GM19351 (cell line): ENCODE measurements at regions not wholly inside any gene's neighbourhood (a gene's known extent, or its start where the extent isn't known, plus 50 kb on each side); places are given as distances from the start of the nearest gene placed in this dataset.

Experiments used
- ATAC-seq: cut with Tn5 transposase; IDR thresholded peaks from one replicate; pipeline ENCODE4 v1.9.1; 2021; ENCODE audit warnings: mild to moderate bottlenecking, moderate library complexity; ENCODE audit not compliant: unreplicated experiment

- ATAC-seq, result no peak
These were observed 621.4 kb downstream of the DIAPH3 start for GRCh38 chr13:59542303-59542702.

GRCh38 chr13:59543418-59543817 is 620.3 kb downstream of the DIAPH3 start:
- no peak for ATAC-seq

- ATAC-seq, result no peak
These were observed 618.7 kb downstream of the DIAPH3 start for GRCh38 chr13:59545007-59545406.

GRCh38 chr13:59546178-59546577 is 617.5 kb downstream of the DIAPH3 start:
- ATAC-seq, result no peak

GRCh38 chr13:59547950-59548349 is 615.8 kb downstream of the DIAPH3 start:
- no peak for ATAC-seq

GRCh38 chr13:59562924-59563323 is 600.8 kb downstream of the DIAPH3 start:
- ATAC-seq, result no peak

- ATAC-seq, result no peak
These were observed 597.2 kb downstream of the DIAPH3 start for GRCh38 chr13:59566561-59566960.

- no peak for ATAC-seq
These were observed 595.4 kb downstream of the DIAPH3 start for GRCh38 chr13:59568306-59568705.

GRCh38 chr13:59570204-59570603 is 593.5 kb downstream of the DIAPH3 start:
- no peak for ATAC-seq

GRCh38 chr13:59584101-59584500 is 579.6 kb downstream of the DIAPH3 start:
- no peak for ATAC-seq

GRCh38 chr13:59584761-59585670 is 578.7 kb downstream of the DIAPH3 start:
- no peak for ATAC-seq

GRCh38 chr13:59587030-59587429 is 576.7 kb downstream of the DIAPH3 start:
- no peak for ATAC-seq

GRCh38 chr13:59587971-59588716 is 575.6 kb downstream of the DIAPH3 start:
- ATAC-seq, result no peak

- ATAC-seq, result no peak
These were observed 575.0 kb downstream of the DIAPH3 start for GRCh38 chr13:59588717-59589067.

GRCh38 chr13:59601993-59602392 is 561.7 kb downstream of the DIAPH3 start:
- no peak for ATAC-seq

GRCh38 chr13:59603646-59604045 is 560.1 kb downstream of the DIAPH3 start:
- ATAC-seq, result no peak

- ATAC-seq, result no peak
These were observed 556.6 kb downstream of the DIAPH3 start for GRCh38 chr13:59607172-59607571.

GRCh38 chr13:59607780-59608233 is 555.9 kb downstream of the DIAPH3 start:
- ATAC-seq, result no peak

GRCh38 chr13:59609421-59609820 is 554.3 kb downstream of the DIAPH3 start:
- no peak for ATAC-seq
